Transverse colon (tissue), 4 donors: ENCODE measurements at regions not wholly inside any gene's neighbourhood (a gene's known extent, or its start where the extent isn't known, plus 50 kb on each side); places are given as distances from the start of the nearest gene placed in this dataset.
A peak's percentile ranks its signal among the peaks of the same experiment; 100 is the strongest.

Experiments
- DNase-seq: peaks from one replicate; pipeline ENCODE4 v3.0.0-alpha.2; 2019
- H3K27ac ChIP-seq, 4 donors: fragments of 200-600 bp; sonication (generic); 2 replicates each; pipeline ENCODE4 v1.5.1; 2016 to 2018; ENCODE audit warnings: inconsistent platforms in 4 of 4
- H3K27me3 ChIP-seq: fragments of 200-600 bp; sonication (generic); 2 replicates; pipeline ENCODE4 v1.5.1; 2017; ENCODE audit warnings: inconsistent platforms
- H3K36me3 ChIP-seq, 4 donors: fragments of 200-600 bp; sonication (generic); 2 replicates each; pipeline ENCODE4 v1.5.1; 2017 to 2019; ENCODE audit warnings: inconsistent platforms in 4 of 4
- H3K4me1 ChIP-seq, 4 donors: fragments of 200-600 bp; sonication (generic); 2 replicates each; pipeline ENCODE4 v1.5.1; 2017 to 2020; ENCODE audit warnings: inconsistent platforms in 4 of 4
- H3K4me3 ChIP-seq, 4 donors: fragments of 200-600 bp; sonication (generic); 1 replicate in 1 of 4; 2 replicates in 3 of 4; pipeline versions ENCODE4 v1.5.1 to v1.6.1; 2017 to 2019; ENCODE audit warnings: inconsistent platforms in 4 of 4
- H3K9me3 ChIP-seq, 2 donors: fragments of 200-600 bp; sonication (generic); 2 replicates each; pipeline ENCODE4 v1.5.1; 2017 to 2019; ENCODE audit warnings: inconsistent platforms in 2 of 2
- EP300 ChIP-seq: sonication (generic); formaldehyde crosslinking; IDR thresholded peaks from one replicate; pipeline ENCODE4 v1.6.1; 2017; ENCODE audit warnings: antibody characterized with exemption, low read depth
- POLR2A ChIP-seq: fragments of 450-650 bp; IDR thresholded peaks from one replicate; pipeline ENCODE4 v1.6.1; 2016; ENCODE audit warnings: antibody characterized with exemption, mild to moderate bottlenecking, moderate library complexity
- POLR2AphosphoS5 ChIP-seq, 3 donors: sonication (generic); formaldehyde crosslinking; IDR thresholded peaks; one replicate each; pipeline ENCODE4 v1.6.1; 2016; ENCODE audit warnings: antibody characterized with exemption in 3 of 3
- WGBS, 2 donors: methylation state at CpG; one replicate each; pipeline ENCODE4 v1.1.5; 2018; ENCODE audit warnings: low coverage in 1 of 2; 5-methylcytosine and 5-hydroxymethylcytosine counted together
- in situ Hi-C, 4 donors: fragments of 200-750 bp; cut with MboI; loops; one replicate each; pipeline versions ENCODE4 v1.15.0 to v1.15.1; 2017; ENCODE audit warnings: low sequenced_read_pairs in 3 of 4, low pct_ligation_motif_present in 1 of 4, low pct_unique_long_range_greater_than_20kb in 1 of 4
- intact Hi-C: fragments of 100-400 bp; cut with DNase I; formaldehyde crosslinking; loops from one replicate; pipeline ENCODE4 v1.15.1; 2023; ENCODE audit warnings: low total_unique reads
- TF ChIP-seq, protein P1 (sequence below), 5 experiments: fragments of 200-600 bp in 3 of 5; fragments of 450-650 bp in 2 of 5; sonication (generic) in 3 of 5; IDR thresholded peaks; 1 replicate in 2 of 5; 2 replicates in 3 of 5; pipeline ENCODE4 v1.5.1; 2016 to 2017; ENCODE audit warnings: antibody characterized with exemption in 5 of 5, inconsistent platforms in 3 of 5, mild to moderate bottlenecking in 2 of 5, moderate library complexity in 1 of 5

DNA sequence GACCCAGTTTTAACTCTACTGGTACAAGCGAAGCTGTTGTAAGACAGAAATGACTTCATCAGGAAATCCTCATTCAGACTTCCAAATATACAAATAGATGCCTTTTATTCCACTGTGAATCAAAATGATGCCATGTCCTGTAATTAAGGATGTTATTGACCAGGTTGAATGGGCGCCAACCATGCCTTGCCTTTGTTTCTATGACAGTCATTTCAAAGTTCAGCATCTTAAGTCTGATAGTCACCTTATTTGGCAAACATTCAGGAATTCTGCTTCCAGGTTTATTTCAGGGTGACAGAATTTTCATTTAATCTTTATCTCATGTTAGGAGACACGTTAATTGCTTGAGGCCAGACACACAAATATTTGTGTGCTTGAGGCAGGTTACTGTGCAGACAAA lies 592.8 kb upstream of the JAG1 start:
- H3K27ac ChIP-seq: no peak overlapping the region
- no peaks in the 10 kb centered on the region for H3K9me3 ChIP-seq
- H3K4me3 ChIP-seq: no peak overlapping the region
- no peaks in the 10 kb centered on the region for H3K27me3 ChIP-seq
- TF ChIP-seq EP300 (no peak), POLR2AphosphoS5 (IDR thresholded peaks at IDR 0.05) (no peak), POLR2A (no peak)
- TF ChIP-seq, protein P1, sequence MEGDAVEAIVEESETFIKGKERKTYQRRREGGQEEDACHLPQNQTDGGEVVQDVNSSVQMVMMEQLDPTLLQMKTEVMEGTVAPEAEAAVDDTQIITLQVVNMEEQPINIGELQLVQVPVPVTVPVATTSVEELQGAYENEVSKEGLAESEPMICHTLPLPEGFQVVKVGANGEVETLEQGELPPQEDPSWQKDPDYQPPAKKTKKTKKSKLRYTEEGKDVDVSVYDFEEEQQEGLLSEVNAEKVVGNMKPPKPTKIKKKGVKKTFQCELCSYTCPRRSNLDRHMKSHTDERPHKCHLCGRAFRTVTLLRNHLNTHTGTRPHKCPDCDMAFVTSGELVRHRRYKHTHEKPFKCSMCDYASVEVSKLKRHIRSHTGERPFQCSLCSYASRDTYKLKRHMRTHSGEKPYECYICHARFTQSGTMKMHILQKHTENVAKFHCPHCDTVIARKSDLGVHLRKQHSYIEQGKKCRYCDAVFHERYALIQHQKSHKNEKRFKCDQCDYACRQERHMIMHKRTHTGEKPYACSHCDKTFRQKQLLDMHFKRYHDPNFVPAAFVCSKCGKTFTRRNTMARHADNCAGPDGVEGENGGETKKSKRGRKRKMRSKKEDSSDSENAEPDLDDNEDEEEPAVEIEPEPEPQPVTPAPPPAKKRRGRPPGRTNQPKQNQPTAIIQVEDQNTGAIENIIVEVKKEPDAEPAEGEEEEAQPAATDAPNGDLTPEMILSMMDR (IDR thresholded peaks at IDR 0.05): no peak
- intact Hi-C loops: no loop called here
- 56 to 60% methylated on average over 2 to 3 of the region's 3 CpGs for WGBS, 2 donors
- DNase-seq: no peak
- H3K36me3 ChIP-seq: no peaks in the 10 kb centered on the region
- peaks cover 0 to 5% (median 0%) of the 10 kb centered on the region in 4 donors for H3K4me1 ChIP-seq
- in situ Hi-C loops: loop anchor here in 1 of 4 donors (25.0 kb wide), 1 partner anchor 804 kb away; no protein-coding TSS in a partner anchor

GRCh38 chr20:11267131-11267761 lies 593.4 kb upstream of the JAG1 start:
- TF ChIP-seq POLR2AphosphoS5 (IDR thresholded peaks at IDR 0.05): no peak
- no peak for TF ChIP-seq EP300
- no peak for TF ChIP-seq POLR2A
- TF ChIP-seq, protein P1 (IDR thresholded peaks at IDR 0.05): no peak

GRCh38 chr20:11267762-11268335 lies 594.0 kb upstream of the JAG1 start:
- no peak for TF ChIP-seq EP300
- TF ChIP-seq POLR2AphosphoS5 (IDR thresholded peaks at IDR 0.05): no peak
- TF ChIP-seq, protein P1 (IDR thresholded peaks at IDR 0.05): no peak
- Histone ChIP-seq H3K4me1 (peaks cover 0 to 5% (median 0%) of the 10 kb centered on the region in 4 donors), H3K27me3 (no peaks in the 10 kb centered on the region), H3K36me3 (no peaks in the 10 kb centered on the region), H3K4me3 (no peak overlapping the region), H3K9me3 (no peaks in the 10 kb centered on the region), H3K27ac (no peak overlapping the region)
- in situ Hi-C loops (loop anchor here in 1 of 4 donors (25.0 kb wide), 1 partner anchor 806 kb away; no protein-coding TSS in a partner anchor), intact Hi-C loops (no loop called here)
- WGBS, 2 donors: 41 to 72% methylated on average over 2 to 4 of the region's 4 CpGs
- DNase-seq: no peak

More at GRCh38 chr20:11267131-11267761, 593.4 kb upstream of the JAG1 start:
- no peaks in the 10 kb centered on the region for H3K27me3 ChIP-seq
- DNase-seq: no peak
- no peaks in the 10 kb centered on the region for H3K9me3 ChIP-seq
- peak overlapping the region in 1 of 4 donors; percentile 17 for H3K27ac ChIP-seq
- H3K4me1 ChIP-seq: peaks cover 0 to 5% (median 0%) of the 10 kb centered on the region in 4 donors
- in situ Hi-C loops: loop anchor here in 1 of 4 donors (25.0 kb wide), 1 partner anchor 805 kb away; no protein-coding TSS in a partner anchor
- H3K36me3 ChIP-seq: no peaks in the 10 kb centered on the region
- intact Hi-C loops: no loop called here
- WGBS, 2 donors: 60 to 100% methylated on average over 1 to 5 of the region's 5 CpGs
- H3K4me3 ChIP-seq: no peak overlapping the region

- DNase-seq: no peak
- peaks cover 0 to 11% (median 0%) of the 10 kb centered on the region in 4 donors for H3K4me1 ChIP-seq
- H3K4me3 ChIP-seq: no peak overlapping the region
- in situ Hi-C loops (loop anchor here in 3 of 4 donors (10.0 to 25.0 kb wide), 2 partner anchors 716 to 808 kb away; no protein-coding TSS in a partner anchor), intact Hi-C loops (loop anchor here (10.0 kb wide), 1 partner anchor 596 kb away; the partner anchor contains the start of gene JAG1)
- 74 to 77% methylated on average over 5 of the region's 5 CpGs for WGBS, 2 donors
- no peaks in the 10 kb centered on the region for H3K9me3 ChIP-seq
- H3K27ac ChIP-seq: no peak overlapping the region
- TF ChIP-seq POLR2AphosphoS5 (IDR thresholded peaks at IDR 0.05) (no peak), EP300 (no peak), POLR2A (no peak)
- TF ChIP-seq, protein P1 (IDR thresholded peaks at IDR 0.05): no peak
- H3K36me3 ChIP-seq: no peaks in the 10 kb centered on the region
- H3K27me3 ChIP-seq: no peaks in the 10 kb centered on the region
Observed at GRCh38 chr20:11270566-11270965, 596.8 kb upstream of the JAG1 start.
